IMR-90 (cell line): ENCODE measurements at regions not wholly inside any gene's neighbourhood (a gene's known extent, or its start where the extent isn't known, plus 50 kb on each side); places are given as distances from the start of the nearest gene placed in this dataset.

Experiments used
- ATAC-seq: fragments of 200-7000 bp; cut with Tn5 transposase; 2 replicates; pipeline ENCODE4 v1.9.1; 2020; ENCODE audit warnings: low read depth, mild to moderate bottlenecking, moderate library complexity
- BruUV-seq: library from RNA; stranded (reverse); fragments of 400-500 nt; replicated peaks from 2 replicates; lab custom pipeline; 2021; lab: Mats Ljungman, UMichigan
- CTCF ChIA-PET: fragments of 300-600 bp; formaldehyde crosslinking; extraction: SDS; loops from one replicate; lab custom pipeline; 2021; ENCODE audit warnings: antibody characterized with exemption; lab: Yijun Ruan, JAX
- POLR2A ChIA-PET: fragments of 300-600 bp; sonication (Branson Sonifier 250); formaldehyde crosslinking; loops from one replicate; lab custom pipeline; 2022; ENCODE audit warnings: antibody characterized with exemption; ENCODE audit not compliant: unreplicated experiment; lab: Charles Lee
- DNase-seq: peaks from one replicate; pipeline ENCODE4 v3.0.0; 2013
- H2AFZ ChIP-seq: replicated peaks from 2 replicates; pipeline ENCODE3; 2013; ENCODE audit warnings: low read length, mild to moderate bottlenecking; ENCODE audit not compliant: poor library complexity
- H2AK5ac ChIP-seq: 2 replicates; pipeline ENCODE4 v1.6.1; 2013; ENCODE audit warnings: low read depth, low read length, inconsistent platforms
- H2AK9ac ChIP-seq: replicated peaks from 2 replicates; pipeline ENCODE3; 2013; ENCODE audit warnings: mild to moderate bottlenecking, low read depth, low read length, moderate library complexity; ENCODE audit not compliant: poor library complexity
- H2BK120ac ChIP-seq: 2 replicates; pipeline ENCODE4 v1.6.1; 2013; ENCODE audit warnings: low read depth, low read length, inconsistent platforms
- H2BK15ac ChIP-seq: 3 replicates; pipeline ENCODE4 v1.6.1; 2013; ENCODE audit warnings: low read depth, low read length, inconsistent platforms
- H2BK20ac ChIP-seq: 2 replicates; pipeline ENCODE4 v1.6.1; 2013; ENCODE audit warnings: low read depth, mild to moderate bottlenecking, inconsistent platforms, low read length, moderate library complexity
- H2BK5ac ChIP-seq: 2 replicates; pipeline ENCODE4 v1.6.1; 2013; ENCODE audit warnings: mild to moderate bottlenecking, low read depth, low read length, inconsistent platforms; ENCODE audit not compliant: poor library complexity, severe bottlenecking
- H3K14ac ChIP-seq: replicated peaks from 2 replicates; pipeline ENCODE4 v1.6.1; 2013; ENCODE audit warnings: low read depth, low read length, inconsistent platforms
- H3K18ac ChIP-seq: 2 replicates; pipeline ENCODE4 v1.6.1; 2013; ENCODE audit warnings: low read depth, low read length, control low read depth
- H3K23ac ChIP-seq: 2 replicates; pipeline ENCODE4 v1.6.1; 2013; ENCODE audit warnings: low read depth, low read length, inconsistent platforms
- H3K27ac ChIP-seq: 2 replicates; pipeline ENCODE4 v1.5.1; 2013; ENCODE audit warnings: mild to moderate bottlenecking, control low read depth, low read length; ENCODE audit not compliant: insufficient read depth
- H3K27me3 ChIP-seq: 2 replicates; pipeline ENCODE4 v1.6.1; 2013; ENCODE audit warnings: low read length; ENCODE audit not compliant: control insufficient read depth, insufficient read depth
- H3K36me3 ChIP-seq: 2 replicates; pipeline ENCODE4 v1.6.1; 2013; ENCODE audit warnings: low read length, mixed read lengths; ENCODE audit not compliant: control insufficient read depth, insufficient read depth
- H3K4ac ChIP-seq: 2 replicates; pipeline ENCODE4 v1.6.1; 2013; ENCODE audit warnings: low read depth, low read length, inconsistent platforms
- H3K4me1 ChIP-seq: 2 replicates; pipeline ENCODE4 v1.6.1; 2013; ENCODE audit warnings: low read length, mixed read lengths; ENCODE audit not compliant: control insufficient read depth, insufficient read depth
- H3K4me2 ChIP-seq: 2 replicates; pipeline ENCODE4 v1.6.1; 2013; ENCODE audit warnings: low read depth, mild to moderate bottlenecking, control low read depth, low read length, moderate library complexity
- H3K4me3 ChIP-seq: 2 replicates; pipeline ENCODE4 v1.5.1; 2013; ENCODE audit warnings: low read depth, mild to moderate bottlenecking, control low read depth, low read length, moderate library complexity; ENCODE audit not compliant: insufficient read depth
- H3K56ac ChIP-seq: 2 replicates; pipeline ENCODE4 v1.6.1; 2013; ENCODE audit warnings: low read length, inconsistent platforms; ENCODE audit not compliant: insufficient read depth; ENCODE audit errors: extremely low read depth
- H3K79me1 ChIP-seq, 2 experiments: 2 replicates each; pipeline ENCODE4 v1.6.1; 2013; ENCODE audit warnings: low read length in 2 of 2, inconsistent platforms in 1 of 2, low read depth in 1 of 2
- H3K9ac ChIP-seq: 2 replicates; pipeline ENCODE4 v1.6.1; 2013; ENCODE audit warnings: low read depth, low read length, control low read depth
- H3K9me1 ChIP-seq: 2 replicates; pipeline ENCODE4 v1.6.1; 2013; ENCODE audit warnings: low read length, inconsistent platforms; ENCODE audit not compliant: insufficient read depth
- H3K9me3 ChIP-seq: 2 replicates; pipeline ENCODE4 v1.6.1; 2013; ENCODE audit warnings: low read length; ENCODE audit not compliant: control insufficient read depth, insufficient read depth
- H4K20me1 ChIP-seq: 2 replicates; pipeline ENCODE4 v1.6.1; 2013; ENCODE audit warnings: low read length, inconsistent platforms; ENCODE audit not compliant: insufficient read depth
- H4K5ac ChIP-seq: 2 replicates; pipeline ENCODE4 v1.6.1; 2013; ENCODE audit warnings: mild to moderate bottlenecking, low read depth, low read length, control low read depth
- H4K8ac ChIP-seq, 2 experiments: 2 replicates each; pipeline ENCODE4 v1.6.1; 2013; ENCODE audit warnings: low read depth in 2 of 2, low read length in 2 of 2, control low read depth in 1 of 2, inconsistent platforms in 1 of 2
- H4K91ac ChIP-seq: 2 replicates; pipeline ENCODE4 v1.6.1; 2013; ENCODE audit warnings: low read depth, low read length, inconsistent platforms; ENCODE audit not compliant: insufficient read depth
- BHLHE40 ChIP-seq: fragments of 150-350 bp; IDR thresholded peaks from 2 replicates; pipeline ENCODE4 v1.6.1; 2016; ENCODE audit warnings: mild to moderate bottlenecking, low read depth, low read length
- CEBPB ChIP-seq: IDR thresholded peaks from 2 replicates; pipeline ENCODE4 v1.6.1; 2012; ENCODE audit warnings: low read depth, low read length, improper control_type of control experiment
- CHD1 ChIP-seq: IDR thresholded peaks from 2 replicates; pipeline ENCODE4 v1.6.1; 2012; ENCODE audit warnings: low read depth, low read length, improper control_type of control experiment
- FOS ChIP-seq: fragments of 150-350 bp; IDR thresholded peaks from 2 replicates; pipeline ENCODE4 v1.6.1; 2016; ENCODE audit warnings: low read depth, low read length
- MAFK ChIP-seq: IDR thresholded peaks from 2 replicates; pipeline ENCODE4 v1.6.1; 2012; ENCODE audit warnings: low read depth, low read length, improper control_type of control experiment
- MAZ ChIP-seq: IDR thresholded peaks from 2 replicates; pipeline ENCODE4 v1.6.1; 2012; ENCODE audit warnings: low read depth, mild to moderate bottlenecking, low read length, improper control_type of control experiment, moderate library complexity, borderline replicate concordance
- MXI1 ChIP-seq: IDR thresholded peaks from 2 replicates; pipeline ENCODE4 v1.6.1; 2012; ENCODE audit warnings: low read depth, mild to moderate bottlenecking, low read length, moderate library complexity, borderline replicate concordance
- NFE2L2 ChIP-seq: fragments of 150-350 bp; IDR thresholded peaks from 2 replicates; pipeline ENCODE4 v1.6.1; 2016; ENCODE audit warnings: low read depth, mild to moderate bottlenecking, low read length
- POLR2A ChIP-seq: IDR thresholded peaks from 2 replicates; pipeline ENCODE4 v1.6.1; 2012; ENCODE audit warnings: mild to moderate bottlenecking, low read depth, low read length
- RAD21 ChIP-seq: IDR thresholded peaks from 2 replicates; pipeline ENCODE4 v1.6.1; 2012; ENCODE audit warnings: low read length, improper control_type of control experiment
- RCOR1 ChIP-seq: IDR thresholded peaks from 2 replicates; pipeline ENCODE4 v1.6.1; 2012; ENCODE audit warnings: mild to moderate bottlenecking, low read length, improper control_type of control experiment; ENCODE audit not compliant: insufficient replicate concordance
- RFX5 ChIP-seq: IDR thresholded peaks from 2 replicates; pipeline ENCODE4 v1.8.0; 2012; ENCODE audit warnings: low read depth, mild to moderate bottlenecking, low read length, moderate library complexity
- SMC3 ChIP-seq: fragments of 150-350 bp; IDR thresholded peaks from 2 replicates; pipeline ENCODE4 v1.6.1; 2016; ENCODE audit warnings: low read depth, mild to moderate bottlenecking, antibody characterized with exemption, low read length, moderate library complexity
- USF2 ChIP-seq: fragments of 150-350 bp; IDR thresholded peaks from 2 replicates; pipeline ENCODE4 v1.6.1; 2017; ENCODE audit warnings: mild to moderate bottlenecking, antibody characterized with exemption, low read length, low read depth
- WGBS, 2 experiments: methylation state at CpG; one replicate each; pipeline versions ENCODE4 v1.1.5 to v1.1.7; 2013; ENCODE audit warnings: missing lambda C conversion rate in 2 of 2; ENCODE audit not compliant: insufficient read length in 1 of 2; ENCODE audit errors: extremely low coverage in 2 of 2; 5-methylcytosine and 5-hydroxymethylcytosine counted together
- dilution Hi-C: fragments of 300-500 bp; cut with HindIII; formaldehyde crosslinking; loops from one replicate; pipeline ENCODE4 v1.14.3; 2018; ENCODE audit warnings: low sequenced_read_pairs; ENCODE audit not compliant: unreplicated experiment
- in situ Hi-C: fragments of 300-500 bp; cut with MboI; formaldehyde crosslinking; loops from 3 replicates; pipeline ENCODE4 v1.14.3; 2019; ENCODE audit warnings: low sequenced_read_pairs, inconsistent platforms, mixed read lengths
- intact Hi-C: fragments of 100-400 bp; cut with micrococcal nuclease; formaldehyde crosslinking; loops from 2 replicates; pipeline ENCODE4 v1.10.0; 2022
- TF ChIP-seq, protein P1 (sequence below): conservative IDR thresholded peaks from 2 replicates; pipeline ENCODE4 v1.5.1; 2012; ENCODE audit warnings: mild to moderate bottlenecking, low read depth, low read length, improper control_type of control experiment
- TF ChIP-seq, protein P2 (sequence below): fragments of 150-350 bp; IDR thresholded peaks from 2 replicates; pipeline ENCODE4 v1.6.1; 2016; ENCODE audit warnings: low read depth, mild to moderate bottlenecking, low read length, moderate library complexity, borderline replicate concordance

GRCh38 chr1:222021129-222021528, 279.2 kb upstream of the DUSP10 start:
- Histone ChIP-seq H3K4ac (no peak overlapping the region; the same call in 1 of the 2 replicates), H3K79me1 (no peaks in the 10 kb centered on the region), H3K4me1 (peaks cover 2% of the 10 kb centered on the region; the same call in 1 of the 2 replicates), H3K4me3 (no peak overlapping the region), H3K56ac (no peak overlapping the region), H2BK15ac (no peak overlapping the region), H4K91ac (no peak overlapping the region), H2BK20ac (no peak overlapping the region), H3K18ac (no peak overlapping the region), H3K9me1 (no peaks in the 10 kb centered on the region), H2BK120ac (no peak overlapping the region), H3K9me3 (no peaks in the 10 kb centered on the region), H3K9ac (no peak overlapping the region), H4K5ac (peak overlapping the region; percentile 68; the same call in 1 of the 2 replicates), H2AFZ (no peak overlapping the region), H3K27me3 (no peaks in the 10 kb centered on the region; the same call in 1 of the 2 replicates), H2AK9ac (no peak overlapping the region), H4K8ac (no peak overlapping the region), H2AK5ac (no peak overlapping the region), H3K36me3 (no peaks in the 10 kb centered on the region), H3K4me2 (no peak overlapping the region), H3K14ac (no peak overlapping the region; the same call in 1 of the 2 replicates), H2BK5ac (no peak overlapping the region), H4K20me1 (no peaks in the 10 kb centered on the region), H3K27ac (no peak overlapping the region), H3K23ac (0 out of 2 replicates have a peak overlapping the region, but pooled peaks have one; percentile 31)
- TF ChIP-seq RFX5 (no peak), MXI1 (no peak), RCOR1 (no peak), SMC3 (no peak), POLR2A (no peak), CEBPB (no peak), MAFK (no peak), BHLHE40 (no peak), FOS (no peak), NFE2L2 (no peak), CHD1 (no peak), USF2 (no peak), RAD21 (no peak), MAZ (no peak)
- TF ChIP-seq, protein P1, sequence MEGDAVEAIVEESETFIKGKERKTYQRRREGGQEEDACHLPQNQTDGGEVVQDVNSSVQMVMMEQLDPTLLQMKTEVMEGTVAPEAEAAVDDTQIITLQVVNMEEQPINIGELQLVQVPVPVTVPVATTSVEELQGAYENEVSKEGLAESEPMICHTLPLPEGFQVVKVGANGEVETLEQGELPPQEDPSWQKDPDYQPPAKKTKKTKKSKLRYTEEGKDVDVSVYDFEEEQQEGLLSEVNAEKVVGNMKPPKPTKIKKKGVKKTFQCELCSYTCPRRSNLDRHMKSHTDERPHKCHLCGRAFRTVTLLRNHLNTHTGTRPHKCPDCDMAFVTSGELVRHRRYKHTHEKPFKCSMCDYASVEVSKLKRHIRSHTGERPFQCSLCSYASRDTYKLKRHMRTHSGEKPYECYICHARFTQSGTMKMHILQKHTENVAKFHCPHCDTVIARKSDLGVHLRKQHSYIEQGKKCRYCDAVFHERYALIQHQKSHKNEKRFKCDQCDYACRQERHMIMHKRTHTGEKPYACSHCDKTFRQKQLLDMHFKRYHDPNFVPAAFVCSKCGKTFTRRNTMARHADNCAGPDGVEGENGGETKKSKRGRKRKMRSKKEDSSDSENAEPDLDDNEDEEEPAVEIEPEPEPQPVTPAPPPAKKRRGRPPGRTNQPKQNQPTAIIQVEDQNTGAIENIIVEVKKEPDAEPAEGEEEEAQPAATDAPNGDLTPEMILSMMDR, result no peak
- TF ChIP-seq, protein P2, sequence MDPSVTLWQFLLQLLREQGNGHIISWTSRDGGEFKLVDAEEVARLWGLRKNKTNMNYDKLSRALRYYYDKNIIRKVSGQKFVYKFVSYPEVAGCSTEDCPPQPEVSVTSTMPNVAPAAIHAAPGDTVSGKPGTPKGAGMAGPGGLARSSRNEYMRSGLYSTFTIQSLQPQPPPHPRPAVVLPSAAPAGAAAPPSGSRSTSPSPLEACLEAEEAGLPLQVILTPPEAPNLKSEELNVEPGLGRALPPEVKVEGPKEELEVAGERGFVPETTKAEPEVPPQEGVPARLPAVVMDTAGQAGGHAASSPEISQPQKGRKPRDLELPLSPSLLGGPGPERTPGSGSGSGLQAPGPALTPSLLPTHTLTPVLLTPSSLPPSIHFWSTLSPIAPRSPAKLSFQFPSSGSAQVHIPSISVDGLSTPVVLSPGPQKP, result no peak
- no CpG with 5 or more reads among the region's 5 CpGs for WGBS, 2 experiments
- intact Hi-C loops, result no loop called here
- dilution Hi-C loops, result no loop called here
- ATAC-seq (no peak), DNase-seq (no peak)
- no TSS peak for BruUV-seq
- POLR2A ChIA-PET, result interaction anchor here (0.6 kb wide), 1 partner anchor 25 kb away, joined by 3 read pairs; no protein-coding TSS in a partner anchor
- CTCF ChIA-PET, result no interaction called here
- in situ Hi-C loops, result no loop called here
